ENCODE measurements at regions not wholly inside any gene's neighbourhood (a gene's known extent, or its start where the extent isn't known, plus 50 kb on each side); places are given as distances from the start of the nearest gene placed in this dataset.

DNA sequence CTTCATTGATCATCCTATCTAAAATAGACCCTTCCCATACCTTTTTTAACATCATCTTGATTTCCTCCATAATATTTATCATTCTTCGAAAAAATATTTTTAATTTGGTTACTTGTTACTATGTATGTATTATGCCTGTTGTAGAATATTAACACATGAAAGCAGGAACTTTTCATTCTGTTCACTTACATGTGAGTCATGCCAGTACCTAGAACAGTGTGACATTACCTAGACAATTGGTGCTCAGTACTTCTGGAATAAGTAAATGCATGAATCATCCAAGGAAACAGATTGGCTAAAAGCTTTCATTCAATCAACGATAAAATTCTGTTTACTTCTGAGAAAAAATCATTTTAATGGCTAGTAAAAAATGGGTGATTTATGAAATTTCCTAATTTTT, 76.4 kb downstream of the CXXC4 start:
- TF ChIP-seq CTCF (IDR thresholded peaks at IDR 0.05; ENCODE audit: low read depth, low read length, missing control alignments), result no peak
- no peak overlapping the region for H3K4me3 ChIP-seq (replicated peaks; ENCODE audit: low read depth, low read length)
- no peak for DNase-seq (ENCODE audit: extremely low read depth, low read depth)

DNA sequence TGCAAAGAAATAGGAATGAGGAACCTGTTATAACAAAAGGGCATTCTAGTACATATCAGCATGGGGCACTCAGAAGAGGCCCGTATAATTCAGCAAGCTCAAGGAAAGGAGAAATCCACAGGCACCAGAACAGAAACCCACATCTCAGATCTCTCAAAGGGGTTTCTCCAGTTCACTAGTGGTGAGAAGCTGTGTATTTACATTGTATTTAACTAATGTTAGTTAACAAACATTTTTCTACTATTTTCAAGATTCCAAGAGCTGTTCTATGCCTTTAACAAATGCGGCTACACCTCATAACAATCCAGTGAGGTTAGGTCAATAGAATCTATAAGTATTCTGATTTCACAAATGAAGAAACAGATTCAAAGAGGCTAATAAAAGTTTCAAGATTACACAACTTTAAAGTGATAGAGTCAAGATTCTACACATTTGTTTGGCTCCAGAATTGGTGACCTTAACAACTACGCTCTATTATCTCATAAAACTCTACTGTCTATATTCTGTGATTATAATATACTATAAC, 77.3 kb downstream of the CXXC4 start:
- H3K4me3 ChIP-seq (replicated peaks; ENCODE audit: low read depth, low read length), result no peak overlapping the region
- TF ChIP-seq CTCF (IDR thresholded peaks at IDR 0.05; ENCODE audit: low read depth, low read length, missing control alignments), result no peak
- DNase-seq (ENCODE audit: extremely low read depth, low read depth), result no peak

DNA sequence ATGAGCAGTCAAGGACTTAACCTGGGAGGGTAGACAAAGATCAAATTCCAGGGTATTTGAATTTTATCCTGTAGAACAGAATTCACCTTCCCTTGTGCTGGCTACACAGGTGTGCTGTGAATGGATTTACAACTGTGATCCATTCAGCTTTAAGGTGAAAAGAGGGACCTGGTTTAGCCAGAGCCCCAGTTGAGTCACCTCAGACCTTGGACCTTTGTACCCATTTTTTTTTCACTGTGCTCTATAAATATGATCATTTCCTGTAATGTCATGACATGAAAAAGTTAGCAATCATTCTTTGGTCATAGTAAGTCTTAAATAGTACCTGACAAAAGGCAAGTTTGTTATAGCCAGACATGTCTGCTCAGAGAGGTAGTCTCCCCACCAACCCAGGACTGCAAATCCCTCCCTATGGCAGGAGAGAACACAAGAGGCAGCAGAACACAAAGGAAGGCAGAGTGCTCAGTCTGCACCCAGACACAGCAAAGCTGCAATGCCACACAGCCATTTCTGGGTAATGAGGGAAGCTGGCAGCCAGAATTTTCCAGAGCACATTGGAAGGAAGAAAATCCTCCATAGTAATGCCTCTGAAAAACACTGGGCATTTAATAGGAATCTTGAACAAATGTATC, 77.9 kb downstream of the CXXC4 start:
- H3K4me3 ChIP-seq (replicated peaks; ENCODE audit: low read depth, low read length), result no peak overlapping the region
- DNase-seq (ENCODE audit: extremely low read depth, low read depth), result no peak
- TF ChIP-seq CTCF (IDR thresholded peaks at IDR 0.05; ENCODE audit: low read depth, low read length, missing control alignments), result no peak

- no peak overlapping the region for H3K4me3 ChIP-seq (replicated peaks; ENCODE audit: low read depth, low read length)
- DNase-seq (ENCODE audit: extremely low read depth, low read depth), result no peak
- no peak for TF ChIP-seq CTCF (IDR thresholded peaks at IDR 0.05; ENCODE audit: low read depth, low read length, missing control alignments)
Observed at GRCh38 chr4:104413487-104413886, 81.2 kb downstream of the CXXC4 start.

DNA sequence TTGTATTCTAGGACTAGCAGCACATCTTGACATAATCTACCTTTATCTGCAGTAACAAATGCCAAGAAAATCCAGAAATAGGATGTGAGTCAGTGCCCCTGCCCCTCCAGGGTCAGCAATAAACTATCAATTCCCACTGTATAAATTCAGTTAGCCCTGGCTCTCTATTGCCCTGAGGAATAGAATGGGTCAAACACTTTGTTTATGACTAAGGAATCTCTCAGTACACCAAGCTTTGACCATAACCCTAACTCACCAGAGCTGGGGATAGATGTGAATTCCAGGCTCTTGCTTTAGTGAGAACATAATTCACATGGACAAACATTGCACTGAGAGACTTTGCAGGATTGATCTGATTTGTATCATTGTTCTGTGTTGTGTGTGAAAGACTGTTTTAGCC, 82.3 kb downstream of the CXXC4 start:
- no peak for TF ChIP-seq CTCF (IDR thresholded peaks at IDR 0.05; ENCODE audit: low read depth, low read length, missing control alignments)
- no peak overlapping the region for H3K4me3 ChIP-seq (replicated peaks; ENCODE audit: low read depth, low read length)
- no peak for DNase-seq (ENCODE audit: extremely low read depth, low read depth)

DNA sequence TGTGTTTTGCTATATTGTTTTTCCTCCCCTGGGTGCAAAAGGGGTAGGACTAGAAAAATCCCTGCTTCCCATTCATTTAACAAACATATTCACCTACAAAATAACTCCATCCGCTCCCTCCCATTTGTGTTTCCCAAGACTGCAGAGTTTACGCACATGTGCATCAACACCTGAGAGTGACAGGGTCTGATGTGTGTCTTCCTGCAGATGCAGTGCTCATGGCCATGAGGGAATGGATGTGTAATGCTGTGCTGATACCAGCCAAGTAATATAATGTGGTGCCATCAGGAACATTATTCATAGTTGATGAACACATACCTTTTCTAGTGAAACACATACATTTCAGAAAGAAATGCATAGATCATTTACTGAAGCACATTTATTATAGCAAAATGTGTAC, 83.2 kb downstream of the CXXC4 start:
- TF ChIP-seq CTCF (IDR thresholded peaks at IDR 0.05; ENCODE audit: low read depth, low read length, missing control alignments), result no peak
- no peak for DNase-seq (ENCODE audit: extremely low read depth, low read depth)
- H3K4me3 ChIP-seq (replicated peaks; ENCODE audit: low read depth, low read length), result no peak overlapping the region

DNA sequence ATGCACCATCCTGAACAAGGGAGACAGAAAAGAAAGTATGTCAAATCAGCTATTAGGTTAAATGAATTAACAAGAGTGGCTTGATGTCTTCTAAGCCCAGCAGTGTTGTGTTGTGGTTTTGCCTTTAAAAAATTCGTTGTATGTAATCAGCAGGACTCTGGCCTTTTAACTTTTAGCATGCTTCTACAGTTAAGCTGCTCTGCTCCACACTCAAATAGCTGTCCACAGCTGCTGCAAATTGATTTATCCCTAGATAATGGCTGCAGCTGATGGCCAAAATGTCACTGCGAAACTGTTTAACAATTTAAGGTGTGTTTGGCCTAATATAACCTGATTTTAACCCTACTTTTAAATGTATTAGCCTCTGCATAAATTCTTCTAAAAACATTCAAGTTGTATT, 85.8 kb downstream of the CXXC4 start:
- H3K4me3 ChIP-seq (replicated peaks; ENCODE audit: low read depth, low read length), result no peak overlapping the region
- DNase-seq (ENCODE audit: extremely low read depth, low read depth), result no peak
- no peak for TF ChIP-seq CTCF (IDR thresholded peaks at IDR 0.05; ENCODE audit: low read depth, low read length, missing control alignments)

Data from HFF-Myc (cell line).